Activated CD8-positive, alpha-beta T cell treated with anti-CD3 and anti-CD28 coated beads, Interleukin-2, amount 10 ng/mL, durations not matched to agents 7 days and 5 days (primary cell): ENCODE measurements at regions not wholly inside any gene's neighbourhood (a gene's known extent, or its start where the extent isn't known, plus 50 kb on each side); places are given as distances from the start of the nearest gene placed in this dataset.

Experiments used
- ATAC-seq: fragments of 150-1000 bp; cut with Tn5 transposase; one replicate; pipeline ENCODE4 v1.10.0; 2021; ENCODE audit warnings: moderate library complexity
- CTCF ChIA-PET: fragments of 350-600 bp; sonication (Branson Sonifier 250); formaldehyde crosslinking; loops from one replicate; lab custom pipeline; 2021; ENCODE audit warnings: antibody characterized with exemption; lab: Charles Lee
- POLR2A ChIA-PET: fragments of 350-600 bp; sonication (Branson Sonifier 250); formaldehyde crosslinking; loops from one replicate; lab custom pipeline; 2021; ENCODE audit warnings: antibody characterized with exemption; lab: Charles Lee
- DNase-seq: peaks from one replicate; pipeline ENCODE4 v3.0.0-alpha.2; 2020
- H3K27ac Mint-ChIP-seq: one replicate; pipeline ENCODE4 v1.8.0; 2021; ENCODE audit warnings: mild to moderate bottlenecking, mixed read lengths
- H3K27me3 Mint-ChIP-seq: one replicate; pipeline ENCODE4 v1.8.0; 2021; ENCODE audit warnings: low read depth, mixed read lengths
- H3K36me3 Mint-ChIP-seq: one replicate; pipeline ENCODE4 v1.8.0; 2021; ENCODE audit warnings: low read depth, mixed read lengths
- H3K4me1 Mint-ChIP-seq: one replicate; pipeline ENCODE4 v1.8.0; 2021; ENCODE audit warnings: low read depth, mixed read lengths
- H3K4me3 Mint-ChIP-seq: one replicate; pipeline ENCODE4 v1.8.0; 2021; ENCODE audit warnings: mild to moderate bottlenecking, mixed read lengths
- H3K9me3 Mint-ChIP-seq: one replicate; pipeline ENCODE4 v1.8.0; 2022; ENCODE audit warnings: mixed read lengths; ENCODE audit not compliant: insufficient read depth

GRCh38 chr5:106127341-106127781 lies 1543.4 kb downstream of the EFNA5 start:
- POLR2A ChIA-PET: no interaction called here
- no peaks in the 10 kb centered on the region for H3K36me3 Mint-ChIP-seq
- no peaks in the 10 kb centered on the region for H3K9me3 Mint-ChIP-seq
- ATAC-seq: no peak
- H3K27ac Mint-ChIP-seq: no peak overlapping the region
- no peaks in the 10 kb centered on the region for H3K27me3 Mint-ChIP-seq
- DNase-seq: no peak
- CTCF ChIA-PET: no interaction called here
- H3K4me1 Mint-ChIP-seq: no peaks in the 10 kb centered on the region
- no peak overlapping the region for H3K4me3 Mint-ChIP-seq

GRCh38 chr5:106121972-106122605 lies 1548.6 kb downstream of the EFNA5 start:
- CTCF ChIA-PET: no interaction called here
- Mint-ChIP-seq H3K9me3 (no peaks in the 10 kb centered on the region), H3K27me3 (no peaks in the 10 kb centered on the region), H3K36me3 (no peaks in the 10 kb centered on the region), H3K4me1 (no peaks in the 10 kb centered on the region), H3K27ac (no peak overlapping the region), H3K4me3 (no peak overlapping the region)
- no peak for ATAC-seq
- DNase-seq: peak; percentile 29
- POLR2A ChIA-PET: no interaction called here

- H3K27ac Mint-ChIP-seq: no peak overlapping the region
- no peaks in the 10 kb centered on the region for H3K27me3 Mint-ChIP-seq
- CTCF ChIA-PET: no interaction called here
- ATAC-seq: no peak
- no peak overlapping the region for H3K4me3 Mint-ChIP-seq
- no peaks in the 10 kb centered on the region for H3K36me3 Mint-ChIP-seq
- no peaks in the 10 kb centered on the region for H3K4me1 Mint-ChIP-seq
- H3K9me3 Mint-ChIP-seq: peaks cover 6% of the 10 kb centered on the region
- no peak for DNase-seq
- POLR2A ChIA-PET: no interaction called here
Observed at GRCh38 chr5:106116682-106117081, 1554.1 kb downstream of the EFNA5 start.

- CTCF ChIA-PET: no interaction called here
- no peak overlapping the region for H3K4me3 Mint-ChIP-seq
- no peaks in the 10 kb centered on the region for H3K27me3 Mint-ChIP-seq
- POLR2A ChIA-PET: no interaction called here
- DNase-seq (no peak), ATAC-seq (no peak)
- no peaks in the 10 kb centered on the region for H3K36me3 Mint-ChIP-seq
- no peak overlapping the region for H3K27ac Mint-ChIP-seq
- H3K4me1 Mint-ChIP-seq: no peaks in the 10 kb centered on the region
- peaks cover 10% of the 10 kb centered on the region for H3K9me3 Mint-ChIP-seq
Observed at GRCh38 chr5:106113922-106114321, 1556.8 kb downstream of the EFNA5 start.

GRCh38 chr5:106106384-106106783 lies 1564.4 kb downstream of the EFNA5 start:
- Mint-ChIP-seq H3K27ac (no peak overlapping the region), H3K4me1 (no peaks in the 10 kb centered on the region), H3K4me3 (no peak overlapping the region), H3K9me3 (peaks cover 2% of the 10 kb centered on the region), H3K36me3 (no peaks in the 10 kb centered on the region), H3K27me3 (no peaks in the 10 kb centered on the region)
- POLR2A ChIA-PET: no interaction called here
- CTCF ChIA-PET: no interaction called here
- no peak for ATAC-seq
- DNase-seq: no peak

- ATAC-seq: no peak
- Mint-ChIP-seq H3K36me3 (no peaks in the 10 kb centered on the region), H3K27ac (no peak overlapping the region), H3K4me3 (no peak overlapping the region), H3K27me3 (no peaks in the 10 kb centered on the region), H3K4me1 (no peaks in the 10 kb centered on the region), H3K9me3 (peaks cover 13% of the 10 kb centered on the region)
- no peak for DNase-seq
- ChIA-PET CTCF (no interaction called here), POLR2A (no interaction called here)
Observed at GRCh38 chr5:106097340-106097739, 1573.4 kb downstream of the EFNA5 start.

GRCh38 chr5:106094839-106095238 lies 1575.9 kb downstream of the EFNA5 start:
- POLR2A ChIA-PET: no interaction called here

GRCh38 chr5:106094204-106094607 lies 1576.5 kb downstream of the EFNA5 start:
- H3K27ac Mint-ChIP-seq: no peak overlapping the region

More at GRCh38 chr5:106094839-106095238, 1575.9 kb downstream of the EFNA5 start:
- no peak for ATAC-seq
- H3K4me1 Mint-ChIP-seq: no peaks in the 10 kb centered on the region
- CTCF ChIA-PET: no interaction called here
- peaks cover 12% of the 10 kb centered on the region for H3K9me3 Mint-ChIP-seq
- DNase-seq: no peak
- H3K4me3 Mint-ChIP-seq: no peak overlapping the region
- no peak overlapping the region for H3K27ac Mint-ChIP-seq
- no peaks in the 10 kb centered on the region for H3K36me3 Mint-ChIP-seq
- no peaks in the 10 kb centered on the region for H3K27me3 Mint-ChIP-seq

GRCh38 chr5:106093134-106093533 lies 1577.6 kb downstream of the EFNA5 start:
- POLR2A ChIA-PET: no interaction called here
- ATAC-seq (no peak), DNase-seq (no peak)
- Mint-ChIP-seq H3K4me1 (no peaks in the 10 kb centered on the region), H3K4me3 (no peak overlapping the region), H3K27me3 (no peaks in the 10 kb centered on the region), H3K36me3 (no peaks in the 10 kb centered on the region), H3K27ac (no peak overlapping the region), H3K9me3 (peaks cover 8% of the 10 kb centered on the region)
- CTCF ChIA-PET: no interaction called here

More at GRCh38 chr5:106094204-106094607, 1576.5 kb downstream of the EFNA5 start:
- ATAC-seq (no peak), DNase-seq (no peak)
- ChIA-PET POLR2A (no interaction called here), CTCF (no interaction called here)
- Mint-ChIP-seq H3K4me1 (no peaks in the 10 kb centered on the region), H3K36me3 (no peaks in the 10 kb centered on the region), H3K9me3 (peaks cover 8% of the 10 kb centered on the region), H3K27me3 (no peaks in the 10 kb centered on the region), H3K4me3 (no peak overlapping the region)

GRCh38 chr5:106092455-106092854 lies 1578.3 kb downstream of the EFNA5 start:
- no peaks in the 10 kb centered on the region for H3K27me3 Mint-ChIP-seq

GRCh38 chr5:106089073-106089472 lies 1581.7 kb downstream of the EFNA5 start:
- CTCF ChIA-PET: no interaction called here
- Mint-ChIP-seq H3K27me3 (no peaks in the 10 kb centered on the region), H3K9me3 (peaks cover 3% of the 10 kb centered on the region), H3K4me1 (no peaks in the 10 kb centered on the region), H3K4me3 (no peak overlapping the region), H3K27ac (no peak overlapping the region), H3K36me3 (no peaks in the 10 kb centered on the region)
- POLR2A ChIA-PET: no interaction called here
- no peak for DNase-seq
- ATAC-seq: no peak

More at GRCh38 chr5:106092455-106092854, 1578.3 kb downstream of the EFNA5 start:
- H3K4me1 Mint-ChIP-seq: no peaks in the 10 kb centered on the region
- no peaks in the 10 kb centered on the region for H3K36me3 Mint-ChIP-seq
- POLR2A ChIA-PET: no interaction called here
- no peak for ATAC-seq
- no peak overlapping the region for H3K27ac Mint-ChIP-seq
- CTCF ChIA-PET: no interaction called here
- H3K4me3 Mint-ChIP-seq: no peak overlapping the region
- DNase-seq: no peak
- peaks cover 8% of the 10 kb centered on the region for H3K9me3 Mint-ChIP-seq

GRCh38 chr5:106088462-106088861 lies 1582.3 kb downstream of the EFNA5 start:
- ATAC-seq (no peak), DNase-seq (no peak)
- Mint-ChIP-seq H3K27ac (no peak overlapping the region), H3K9me3 (peaks cover 3% of the 10 kb centered on the region), H3K4me3 (no peak overlapping the region), H3K4me1 (no peaks in the 10 kb centered on the region), H3K27me3 (no peaks in the 10 kb centered on the region), H3K36me3 (no peaks in the 10 kb centered on the region)
- ChIA-PET POLR2A (no interaction called here), CTCF (no interaction called here)

- ChIA-PET POLR2A (no interaction called here), CTCF (no interaction called here)
- H3K36me3 Mint-ChIP-seq: no peaks in the 10 kb centered on the region
- DNase-seq (no peak), ATAC-seq (no peak)
- no peaks in the 10 kb centered on the region for H3K27me3 Mint-ChIP-seq
- H3K4me1 Mint-ChIP-seq: no peaks in the 10 kb centered on the region
- H3K4me3 Mint-ChIP-seq: no peak overlapping the region
- no peak overlapping the region for H3K27ac Mint-ChIP-seq
- peaks cover 3% of the 10 kb centered on the region for H3K9me3 Mint-ChIP-seq
Observed at GRCh38 chr5:106086352-106086751, 1584.4 kb downstream of the EFNA5 start.
